ENCODE measurements at regions not wholly inside any gene's neighbourhood (a gene's known extent, or its start where the extent isn't known, plus 50 kb on each side); places are given as distances from the start of the nearest gene placed in this dataset.

GRCh38 chr21:23740463-23740862, 1866.8 kb downstream of the MRPL39 start:
- peak; percentile 40 to 47 for TF ChIP-seq CTCF (conservative IDR thresholded peaks at IDR 0.05; ENCODE audit: low read depth in 2 of 2)
- no peak for TF ChIP-seq JUNB (IDR thresholded peaks at IDR 0.05; ENCODE audit: unreplicated experiment)
- no peak for TF ChIP-seq EZH2 (IDR thresholded peaks at IDR 0.05; ENCODE audit: low read depth, unreplicated experiment)
- TF ChIP-seq POLR2AphosphoS5 (IDR thresholded peaks at IDR 0.05; ENCODE audit: low read depth), result no peak
- TF ChIP-seq REST (IDR thresholded peaks at IDR 0.05; ENCODE audit: unreplicated experiment), result no peak
- no peak for TF ChIP-seq EZH2phosphoT487 (IDR thresholded peaks at IDR 0.05; ENCODE audit: unreplicated experiment)
- TF ChIP-seq STAT1 (IDR thresholded peaks at IDR 0.05; ENCODE audit: unreplicated experiment), result no peak
- TF ChIP-seq CREB1 (CRISPR knock-in tag; IDR thresholded peaks at IDR 0.05; ENCODE audit: low read depth), result no peak
- TF ChIP-seq ZNF331 (CRISPR knock-in tag; IDR thresholded peaks at IDR 0.05; ENCODE audit: low read depth), result no peak
- no peak for TF ChIP-seq ETS1 (IDR thresholded peaks at IDR 0.05)

Measured in GM23338 (cell line).